Pancreas (tissue), 10 donors: ENCODE measurements at regions not wholly inside any gene's neighbourhood (a gene's known extent, or its start where the extent isn't known, plus 50 kb on each side); places are given as distances from the start of the nearest gene placed in this dataset.

Source experiments
- ATAC-seq, 4 donors: fragments of 200-7000 bp; cut with Tn5 transposase; one replicate each; pipeline versions ENCODE4 v1.8.0 to v1.9.1; 2020; ENCODE audit warnings: mild to moderate bottlenecking in 4 of 4, moderate library complexity in 4 of 4
- DNase-seq, 6 donors: peaks; one replicate each; pipeline ENCODE4 v3.0.0-alpha.2; 2020
- FAIRE-seq: peaks from 2 replicates; lab custom pipeline; 2012; peaks lifted over from hg19 to GRCh38; lab: Jason Lieb, UNC
- H3K27ac ChIP-seq, 4 donors: fragments of 200-600 bp; sonication (generic); 1 replicate in 3 of 4; 2 replicates in 1 of 4; pipeline versions ENCODE4 v1.5.0 to v1.8.0; 2020
- H3K27me3 ChIP-seq, 4 donors: fragments of 200-600 bp; one replicate each; pipeline ENCODE4 v1.8.0; 2021
- H3K36me3 ChIP-seq, 3 donors: fragments of 200-600 bp; sonication (generic) in 1 of 3; one replicate each; pipeline versions ENCODE4 v1.5.0 to v1.8.0; 2020 to 2021
- H3K4me1 ChIP-seq, 3 donors: fragments of 200-600 bp; one replicate each; pipeline ENCODE4 v1.8.0; 2021
- H3K4me3 ChIP-seq, 4 donors: fragments of 200-600 bp; sonication (generic) in 2 of 4; one replicate each; pipeline versions ENCODE4 v1.5.0 to v1.8.0; 2020 to 2021
- H3K9me3 ChIP-seq, 4 donors: fragments of 200-600 bp; one replicate each; pipeline ENCODE4 v1.8.0; 2021
- CTCF ChIP-seq, 4 donors: fragments of 200-600 bp; sonication (generic) in 3 of 4; IDR thresholded peaks; one replicate each; pipeline versions ENCODE4 v1.5.0 to v1.8.0; 2021; ENCODE audit warnings: antibody characterized with exemption in 4 of 4
- WGBS, 2 donors: extraction: QIAGEN DNeasy Blood & Tissue Kit; methylation state at CpG; one replicate each; pipeline ENCODE4 v1.1.7; 2013; 5-methylcytosine and 5-hydroxymethylcytosine counted together
- intact Hi-C, 3 donors: fragments of 100-400 bp; cut with DNase I; formaldehyde crosslinking; loops; one replicate each; pipeline versions ENCODE4 v1.11.1 to v1.14.2; 2022
- donor health status: healthy with polysubstance abuse.
- donor health status: DM: no; HTN: no; CAD: no; lungs with moderate emphysema.
- donor health status: DM: no; HTN: no; CAD: no.
- donor health status: control.
- donor health status: control.
- donor health status: Bipolar disorder and iron deficiency.
- donor health status: DM: yes; HTN: yes; CAD: no.
- donor health status: DM: no; HTN: no; CAD: no.
- donor health status: DM: no; HTN: no; CAD: no.
- donor health status: DM: yes; HTN: yes; CAD: no.

GRCh38 chr14:46482200-46482599 is 169.4 kb downstream of the RPL10L start:
- Histone ChIP-seq H3K27me3 (no peaks in the 10 kb centered on the region), H3K27ac (no peak overlapping the region), H3K9me3 (no peaks in the 10 kb centered on the region), H3K36me3 (no peaks in the 10 kb centered on the region), H3K4me1 (no peaks in the 10 kb centered on the region), H3K4me3 (no peak overlapping the region)
- intact Hi-C loops: no loop called here
- DNase-seq (no peak), FAIRE-seq (no peak), ATAC-seq (no peak)
- no peak for TF ChIP-seq CTCF (IDR thresholded peaks at IDR 0.05)

GRCh38 chr14:46480817-46481216 is 170.8 kb downstream of the RPL10L start:
- ATAC-seq: no peak
- no peak overlapping the region for H3K27ac ChIP-seq
- no peaks in the 10 kb centered on the region for H3K4me1 ChIP-seq
- no peak for FAIRE-seq
- H3K9me3 ChIP-seq: no peaks in the 10 kb centered on the region
- no peaks in the 10 kb centered on the region for H3K36me3 ChIP-seq
- no peak for TF ChIP-seq CTCF (IDR thresholded peaks at IDR 0.05)
- DNase-seq: no peak
- H3K27me3 ChIP-seq: no peaks in the 10 kb centered on the region
- intact Hi-C loops: no loop called here
- H3K4me3 ChIP-seq: no peak overlapping the region
- 10 to 13% methylated on average over 3 of the region's 3 CpGs for WGBS, 2 donors

GRCh38 chr14:46472261-46472660 is 179.3 kb downstream of the RPL10L start:
- no peaks in the 10 kb centered on the region for H3K27me3 ChIP-seq
- WGBS, 2 donors: 45 to 49% methylated on average over 2 of the region's 2 CpGs
- H3K27ac ChIP-seq: no peak overlapping the region
- DNase-seq (no peak), FAIRE-seq (no peak), ATAC-seq (no peak)
- no peaks in the 10 kb centered on the region for H3K9me3 ChIP-seq
- no peaks in the 10 kb centered on the region for H3K36me3 ChIP-seq
- no peak overlapping the region for H3K4me3 ChIP-seq
- H3K4me1 ChIP-seq: no peaks in the 10 kb centered on the region
- intact Hi-C loops: no loop called here
- TF ChIP-seq CTCF (IDR thresholded peaks at IDR 0.05): no peak

- ATAC-seq (no peak), FAIRE-seq (no peak), DNase-seq (no peak)
- no peak overlapping the region for H3K4me3 ChIP-seq
- H3K27ac ChIP-seq: no peak overlapping the region
- intact Hi-C loops: no loop called here
- 22 to 39% methylated on average over 1 of the region's 1 CpG for WGBS, 2 donors
- H3K4me1 ChIP-seq: no peaks in the 10 kb centered on the region
- TF ChIP-seq CTCF (IDR thresholded peaks at IDR 0.05): no peak
- H3K9me3 ChIP-seq: no peaks in the 10 kb centered on the region
- H3K36me3 ChIP-seq: no peaks in the 10 kb centered on the region
- H3K27me3 ChIP-seq: no peaks in the 10 kb centered on the region
Measured at GRCh38 chr14:46464341-46464740, 187.2 kb downstream of the RPL10L start.

- Histone ChIP-seq H3K4me3 (no peak overlapping the region), H3K4me1 (no peaks in the 10 kb centered on the region), H3K36me3 (no peaks in the 10 kb centered on the region), H3K27me3 (no peaks in the 10 kb centered on the region), H3K27ac (no peak overlapping the region), H3K9me3 (no peaks in the 10 kb centered on the region)
- no peak for FAIRE-seq
- ATAC-seq: no peak
- 84 to 87% methylated on average over 3 of the region's 3 CpGs for WGBS, 2 donors
- intact Hi-C loops: no loop called here
- no peak for TF ChIP-seq CTCF (IDR thresholded peaks at IDR 0.05)
- DNase-seq: no peak
Measured at GRCh38 chr14:46451800-46452199, 199.8 kb downstream of the RPL10L start.
